ENCODE measurements at regions not wholly inside any gene's neighbourhood (a gene's known extent, or its start where the extent isn't known, plus 50 kb on each side); places are given as distances from the start of the nearest gene placed in this dataset.

- Histone ChIP-seq H3K27ac (no peak overlapping the region), H3K36me3 (no peaks in the 10 kb centered on the region), H3K27me3 (ENCODE audit: insufficient read depth, low read depth, severe bottlenecking) (no peaks in the 10 kb centered on the region), H3K9me3 (ENCODE audit: severe bottlenecking) (no peaks in the 10 kb centered on the region), H3K4me3 (ENCODE audit: low read depth, low read length) (no peak overlapping the region)
- TF ChIP-seq CTCF (IDR thresholded peaks at IDR 0.05; ENCODE audit: low read depth, low read length) = no peak
- no peak for DNase-seq
These were observed 157.4 kb downstream of the OGFRL1 start for GRCh38 chr6:71446057-71446456.

GRCh38 chr6:71446470-71446869, 157.9 kb downstream of the OGFRL1 start:
- TF ChIP-seq CTCF (IDR thresholded peaks at IDR 0.05; ENCODE audit: low read depth, low read length) = no peak
- no peaks in the 10 kb centered on the region for H3K27me3 ChIP-seq (ENCODE audit: insufficient read depth, low read depth, severe bottlenecking)
- no peaks in the 10 kb centered on the region for H3K36me3 ChIP-seq
- no peak for DNase-seq
- no peak overlapping the region for H3K4me3 ChIP-seq (ENCODE audit: low read depth, low read length)
- no peaks in the 10 kb centered on the region for H3K9me3 ChIP-seq (ENCODE audit: severe bottlenecking)
- H3K27ac ChIP-seq = no peak overlapping the region

- Histone ChIP-seq H3K27ac (no peak overlapping the region), H3K36me3 (no peaks in the 10 kb centered on the region), H3K27me3 (ENCODE audit: insufficient read depth, low read depth, severe bottlenecking) (no peaks in the 10 kb centered on the region), H3K4me3 (ENCODE audit: low read depth, low read length) (no peak overlapping the region), H3K9me3 (ENCODE audit: severe bottlenecking) (no peaks in the 10 kb centered on the region)
- no peak for TF ChIP-seq CTCF (IDR thresholded peaks at IDR 0.05; ENCODE audit: low read depth, low read length)
- DNase-seq = no peak
These were observed 164.2 kb downstream of the OGFRL1 start for GRCh38 chr6:71452697-71453370.

- H3K36me3 ChIP-seq = no peaks in the 10 kb centered on the region
- no peak for TF ChIP-seq CTCF (IDR thresholded peaks at IDR 0.05; ENCODE audit: low read depth, low read length)
- no peaks in the 10 kb centered on the region for H3K27me3 ChIP-seq (ENCODE audit: insufficient read depth, low read depth, severe bottlenecking)
- H3K9me3 ChIP-seq (ENCODE audit: severe bottlenecking) = no peaks in the 10 kb centered on the region
- no peak overlapping the region for H3K27ac ChIP-seq
- no peak for DNase-seq
- no peak overlapping the region for H3K4me3 ChIP-seq (ENCODE audit: low read depth, low read length)
These were observed 164.7 kb downstream of the OGFRL1 start for GRCh38 chr6:71453371-71453706.

GRCh38 chr6:71454056-71454455, 165.4 kb downstream of the OGFRL1 start:
- Histone ChIP-seq H3K27me3 (ENCODE audit: insufficient read depth, low read depth, severe bottlenecking) (no peaks in the 10 kb centered on the region), H3K4me3 (ENCODE audit: low read depth, low read length) (no peak overlapping the region), H3K36me3 (no peaks in the 10 kb centered on the region), H3K27ac (no peak overlapping the region), H3K9me3 (ENCODE audit: severe bottlenecking) (no peaks in the 10 kb centered on the region)
- no peak for DNase-seq
- no peak for TF ChIP-seq CTCF (IDR thresholded peaks at IDR 0.05; ENCODE audit: low read depth, low read length)

GRCh38 chr6:71457929-71458328, 169.3 kb downstream of the OGFRL1 start:
- DNase-seq = no peak
- Histone ChIP-seq H3K36me3 (no peaks in the 10 kb centered on the region), H3K27ac (no peak overlapping the region), H3K4me3 (ENCODE audit: low read depth, low read length) (no peak overlapping the region), H3K27me3 (ENCODE audit: insufficient read depth, low read depth, severe bottlenecking) (no peaks in the 10 kb centered on the region), H3K9me3 (ENCODE audit: severe bottlenecking) (no peaks in the 10 kb centered on the region)
- no peak for TF ChIP-seq CTCF (IDR thresholded peaks at IDR 0.05; ENCODE audit: low read depth, low read length)

Data from WERI-Rb-1 (cell line).